DND-41 (cell line): ENCODE measurements at regions not wholly inside any gene's neighbourhood (a gene's known extent, or its start where the extent isn't known, plus 50 kb on each side); places are given as distances from the start of the nearest gene placed in this dataset.

Source experiments
- ATAC-seq: fragments of 200-7000 bp; cut with Tn5 transposase; 3 replicates; pipeline ENCODE4 v1.9.1; 2021; ENCODE audit warnings: low read depth; ENCODE audit not compliant: insufficient read depth
- DNase-seq: peaks from one replicate; pipeline ENCODE4 v3.0.0-alpha.2; 2020
- H2AFZ ChIP-seq: 2 replicates; pipeline ENCODE4 v1.6.0; 2012; ENCODE audit warnings: low read depth, low read length
- H3K27ac ChIP-seq: 2 replicates; pipeline ENCODE4 v1.5.1; 2012; ENCODE audit warnings: low read length, inconsistent platforms
- H3K27me3 ChIP-seq: fragments of 200-600 bp; sonication (generic); 2 replicates; pipeline ENCODE4 v1.6.0; 2012; ENCODE audit warnings: low read length, mild to moderate bottlenecking, inconsistent platforms; ENCODE audit not compliant: insufficient read depth, poor library complexity
- H3K36me3 ChIP-seq: 2 replicates; pipeline ENCODE4 v1.5.1; 2012; ENCODE audit warnings: low read length, inconsistent platforms; ENCODE audit not compliant: insufficient read depth
- H3K4me1 ChIP-seq: 2 replicates; pipeline ENCODE4 v1.5.1; 2012; ENCODE audit warnings: mild to moderate bottlenecking, low read length; ENCODE audit not compliant: insufficient read depth
- H3K4me2 ChIP-seq: 2 replicates; pipeline ENCODE4 v1.6.0; 2012; ENCODE audit warnings: mild to moderate bottlenecking, moderate library complexity, low read length, inconsistent platforms; ENCODE audit not compliant: insufficient read depth
- H3K4me3 ChIP-seq, 2 experiments: fragments of 200-600 bp in 1 of 2; shearing (Covaris generic) in 1 of 2; 2 replicates each; pipeline ENCODE4 v1.5.1; 2012 to 2016; ENCODE audit warnings: inconsistent platforms in 2 of 2, low read length in 2 of 2, mild to moderate bottlenecking in 2 of 2, low read depth in 1 of 2, moderate library complexity in 1 of 2
- H3K79me2 ChIP-seq: 2 replicates; pipeline ENCODE4 v1.6.0; 2012; ENCODE audit warnings: low read length, inconsistent platforms; ENCODE audit not compliant: insufficient read depth
- H3K9ac ChIP-seq: 2 replicates; pipeline ENCODE4 v1.6.0; 2012; ENCODE audit warnings: low read depth, mild to moderate bottlenecking, inconsistent platforms, low read length, moderate library complexity
- H3K9me3 ChIP-seq: 2 replicates; pipeline ENCODE4 v1.5.1; 2012; ENCODE audit warnings: low read length, moderate library complexity, mild to moderate bottlenecking, inconsistent platforms; ENCODE audit not compliant: insufficient read depth, severe bottlenecking
- H4K20me1 ChIP-seq: 2 replicates; pipeline ENCODE4 v1.6.0; 2012; ENCODE audit warnings: low read length; ENCODE audit not compliant: insufficient read depth
- EZH2 ChIP-seq: IDR thresholded peaks from 3 replicates; pipeline ENCODE4 v1.6.1; 2012; ENCODE audit warnings: borderline replicate concordance, low read depth, mild to moderate bottlenecking, moderate library complexity, low read length, inconsistent platforms; ENCODE audit not compliant: severe bottlenecking
- TF ChIP-seq, protein P1 (sequence below): IDR thresholded peaks from 2 replicates; pipeline ENCODE4 v1.5.1; 2012; ENCODE audit warnings: borderline replicate concordance, low read length, moderate library complexity, mild to moderate bottlenecking; ENCODE audit not compliant: poor library complexity, severe bottlenecking; ENCODE audit errors: extremely low read depth

- Histone ChIP-seq H4K20me1 (no peaks in the 10 kb centered on the region), H2AFZ (no peak overlapping the region), H3K9me3 (no peaks in the 10 kb centered on the region), H3K4me2 (no peak overlapping the region), H3K36me3 (no peaks in the 10 kb centered on the region), H3K27me3 (no peaks in the 10 kb centered on the region), H3K79me2 (no peaks in the 10 kb centered on the region), H3K4me1 (no peaks in the 10 kb centered on the region), H3K4me3 (no peak overlapping the region), H3K27ac (no peak overlapping the region), H3K9ac (no peak overlapping the region)
- ATAC-seq (no peak), DNase-seq (no peak)
- TF ChIP-seq, protein P1, sequence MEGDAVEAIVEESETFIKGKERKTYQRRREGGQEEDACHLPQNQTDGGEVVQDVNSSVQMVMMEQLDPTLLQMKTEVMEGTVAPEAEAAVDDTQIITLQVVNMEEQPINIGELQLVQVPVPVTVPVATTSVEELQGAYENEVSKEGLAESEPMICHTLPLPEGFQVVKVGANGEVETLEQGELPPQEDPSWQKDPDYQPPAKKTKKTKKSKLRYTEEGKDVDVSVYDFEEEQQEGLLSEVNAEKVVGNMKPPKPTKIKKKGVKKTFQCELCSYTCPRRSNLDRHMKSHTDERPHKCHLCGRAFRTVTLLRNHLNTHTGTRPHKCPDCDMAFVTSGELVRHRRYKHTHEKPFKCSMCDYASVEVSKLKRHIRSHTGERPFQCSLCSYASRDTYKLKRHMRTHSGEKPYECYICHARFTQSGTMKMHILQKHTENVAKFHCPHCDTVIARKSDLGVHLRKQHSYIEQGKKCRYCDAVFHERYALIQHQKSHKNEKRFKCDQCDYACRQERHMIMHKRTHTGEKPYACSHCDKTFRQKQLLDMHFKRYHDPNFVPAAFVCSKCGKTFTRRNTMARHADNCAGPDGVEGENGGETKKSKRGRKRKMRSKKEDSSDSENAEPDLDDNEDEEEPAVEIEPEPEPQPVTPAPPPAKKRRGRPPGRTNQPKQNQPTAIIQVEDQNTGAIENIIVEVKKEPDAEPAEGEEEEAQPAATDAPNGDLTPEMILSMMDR, result no peak
- no peak for TF ChIP-seq EZH2
Measured at GRCh38 chr12:114799574-114800487, 115.9 kb upstream of the TBX3 start.

GRCh38 chr12:114794049-114794558 lies 110.1 kb upstream of the TBX3 start:
- no peaks in the 10 kb centered on the region for H3K9me3 ChIP-seq
- ATAC-seq (no peak), DNase-seq (no peak)
- no peak overlapping the region for H3K9ac ChIP-seq
- no peaks in the 10 kb centered on the region for H3K79me2 ChIP-seq
- no peak overlapping the region for H3K4me3 ChIP-seq
- no peaks in the 10 kb centered on the region for H3K36me3 ChIP-seq
- H4K20me1 ChIP-seq, result no peaks in the 10 kb centered on the region
- no peak overlapping the region for H2AFZ ChIP-seq
- H3K4me1 ChIP-seq, result no peaks in the 10 kb centered on the region
- TF ChIP-seq, protein P1, result no peak
- TF ChIP-seq EZH2, result no peak
- no peak overlapping the region for H3K27ac ChIP-seq
- no peak overlapping the region for H3K4me2 ChIP-seq
- H3K27me3 ChIP-seq, result no peaks in the 10 kb centered on the region

- no peaks in the 10 kb centered on the region for H3K4me1 ChIP-seq
- H3K79me2 ChIP-seq, result no peaks in the 10 kb centered on the region
- ATAC-seq (no peak), DNase-seq (no peak)
- no peak overlapping the region for H2AFZ ChIP-seq
- H3K9ac ChIP-seq, result no peak overlapping the region
- no peaks in the 10 kb centered on the region for H4K20me1 ChIP-seq
- H3K4me3 ChIP-seq, result no peak overlapping the region
- no peaks in the 10 kb centered on the region for H3K36me3 ChIP-seq
- no peaks in the 10 kb centered on the region for H3K27me3 ChIP-seq
- H3K9me3 ChIP-seq, result no peaks in the 10 kb centered on the region
- H3K27ac ChIP-seq, result no peak overlapping the region
- TF ChIP-seq, protein P1, result no peak
- no peak for TF ChIP-seq EZH2
- no peak overlapping the region for H3K4me2 ChIP-seq
Measured at GRCh38 chr12:114790276-114790675, 106.3 kb upstream of the TBX3 start.
